Heart right ventricle (tissue), 16 donors: ENCODE measurements at regions not wholly inside any gene's neighbourhood (a gene's known extent, or its start where the extent isn't known, plus 50 kb on each side); places are given as distances from the start of the nearest gene placed in this dataset.

ENCODE experiments used
- ATAC-seq, 8 donors: fragments of 200-7000 bp; cut with Tn5 transposase; one replicate each; pipeline ENCODE4 v1.9.1; 2020; ENCODE audit warnings: mild to moderate bottlenecking in 8 of 8, moderate library complexity in 8 of 8, moderate number of reproducible peaks in 1 of 8
- DNase-seq, 2 donors: peaks; one replicate each; pipeline ENCODE4 v3.0.0-alpha.2; 2020
- H3K27ac ChIP-seq, 10 donors: fragments of 200-600 bp; sonication (generic) in 2 of 10; one replicate each; pipeline versions ENCODE4 v1.5.0 to v1.8.0; 2020 to 2022; ENCODE audit warnings: mild to moderate bottlenecking in 3 of 10
- H3K27me3 ChIP-seq, 7 donors: fragments of 200-600 bp; one replicate each; pipeline ENCODE4 v1.8.0; 2021 to 2022; ENCODE audit warnings: mild to moderate bottlenecking in 2 of 7
- H3K36me3 ChIP-seq, 9 donors: fragments of 200-600 bp; sonication (generic) in 1 of 9; one replicate each; pipeline versions ENCODE4 v1.5.0 to v1.8.0; 2020 to 2022; ENCODE audit warnings: mild to moderate bottlenecking in 2 of 9
- H3K4me1 ChIP-seq, 9 donors: fragments of 200-600 bp; sonication (generic) in 1 of 9; one replicate each; pipeline versions ENCODE4 v1.5.0 to v1.8.0; 2020 to 2022; ENCODE audit warnings: mild to moderate bottlenecking in 4 of 9
- H3K4me3 ChIP-seq, 10 donors: fragments of 200-600 bp; sonication (generic) in 2 of 10; one replicate each; pipeline versions ENCODE4 v1.5.0 to v1.8.0; 2020 to 2022; ENCODE audit warnings: mild to moderate bottlenecking in 7 of 10, moderate library complexity in 2 of 10
- H3K9me3 ChIP-seq, 11 donors: fragments of 200-600 bp in 10 of 11; sonication (generic) in 2 of 11; one replicate each; pipeline versions ENCODE4 v1.5.0 to v1.8.0; 2013 to 2022; ENCODE audit warnings: mild to moderate bottlenecking in 2 of 11, control low read depth in 1 of 11, moderate library complexity in 1 of 11
- CTCF ChIP-seq, 9 donors: fragments of 200-600 bp; sonication (generic) in 2 of 9; IDR thresholded peaks; one replicate each; pipeline versions ENCODE4 v1.5.0 to v1.8.0; 2021 to 2022; ENCODE audit warnings: antibody characterized with exemption in 9 of 9, mild to moderate bottlenecking in 5 of 9, moderate library complexity in 1 of 9
- WGBS, 2 donors: extraction: QIAGEN DNeasy Blood & Tissue Kit; methylation state at CpG; one replicate each; pipeline ENCODE4 v1.1.7; 2013; ENCODE audit warnings: inconsistent platforms in 1 of 2; 5-methylcytosine and 5-hydroxymethylcytosine counted together
- intact Hi-C, 10 donors: fragments of 100-400 bp; cut with DNase I; formaldehyde crosslinking; loops; one replicate each; pipeline versions ENCODE4 v1.11.1 to v1.14.2; 2022
- donor health status: Arrhythmogenic right ventricular cardiomyopathy.
- donor health status: ischemic (EF 13 %, LVEDD 7.1; RV severe dilation, severe dysfunction).
- donor health status: healthy with polysubstance abuse.
- donor health status: DM: no; HTN: yes; CAD: no.
- donor health status: DM: no; HTN: no; CAD: no.
- donor health status: ischemic (EF 25% LVEDD 6.9; RV normal size, moderate dysfunction).
- donor health status: ischemic (EF 25% LVEDD 5.7; RV mildly dilated, moderate dysfunction).
- donor health status: healthy.
- donor health status: DM: yes; HTN: yes; CAD: no.
- donor health status: Ischemic cardiomyopathy.
- donor health status: ischemic (EF 35%, LVEDD 5.7; RV mildly dilated, moderate dysfunction).
- donor health status: nonischemic (EF 11% LVEDD 7.7; RV severe dilation, severe dysfunction).
- donor health status: DM: yes; HTN: yes; CAD: no.
- donor health status: PGD.
- donor health status: ischemic (EF 29% LVEDD 5.4; RV normal size, mild dysfunction).
- donor health status: nonischemic (EF 23%, LVEDD 6.1; RV moderate dilation, normal function).

DNA sequence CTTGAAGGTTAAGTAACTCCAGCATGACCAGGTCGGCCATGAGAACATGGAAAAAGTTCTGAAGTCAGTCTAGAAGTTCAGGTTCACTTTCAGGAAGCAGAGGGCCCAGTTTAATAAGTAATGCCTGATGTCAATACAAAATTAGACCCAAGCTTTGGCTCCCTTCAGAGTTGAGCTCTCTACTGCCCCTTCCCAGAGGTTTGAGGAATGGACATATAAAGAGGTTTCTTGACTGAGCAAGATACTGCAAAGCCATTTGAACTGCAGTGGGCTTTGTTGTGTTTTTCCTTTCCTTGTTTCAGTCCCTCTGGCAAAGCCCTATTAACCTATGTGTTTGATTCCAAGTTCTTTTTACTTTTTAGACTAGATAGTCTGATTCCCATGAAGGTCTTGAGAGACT, 97.8 kb upstream of the PREP start:
- TF ChIP-seq CTCF (IDR thresholded peaks at IDR 0.05): no peak
- intact Hi-C loops: no loop called here
- H3K4me1 ChIP-seq: peaks cover 0 to 20% (median 0%) of the 10 kb centered on the region in 9 donors
- ATAC-seq (no peak), DNase-seq (no peak)
- no peaks in the 10 kb centered on the region for H3K36me3 ChIP-seq
- no peaks in the 10 kb centered on the region for H3K27me3 ChIP-seq
- H3K4me3 ChIP-seq: no peak overlapping the region
- no peak overlapping the region for H3K27ac ChIP-seq
- 86 to 94% methylated on average over 1 of the region's 1 CpG for WGBS, 2 donors
- no peaks in the 10 kb centered on the region for H3K9me3 ChIP-seq

DNA sequence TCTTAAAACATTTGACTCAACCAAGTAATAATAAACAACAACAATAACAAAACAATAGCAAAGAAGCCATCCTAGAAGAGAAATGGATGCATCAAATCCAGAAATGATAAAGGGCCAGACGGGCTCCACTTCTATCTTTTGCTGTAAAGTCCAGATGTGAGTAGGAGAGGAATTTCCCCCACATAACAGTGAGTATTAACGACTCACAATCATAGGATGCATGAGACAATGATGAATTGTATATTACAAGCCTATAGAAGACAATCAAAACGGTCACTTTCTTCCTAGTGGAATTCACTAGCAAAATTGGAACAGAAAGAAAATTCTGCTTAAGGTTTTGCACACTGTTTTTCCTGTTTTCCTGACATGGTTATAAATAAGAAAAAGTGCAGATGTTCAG, 97.0 kb upstream of the PREP start:
- WGBS, 2 donors: 53 to 56% methylated on average over 3 of the region's 3 CpGs
- Histone ChIP-seq H3K9me3 (no peaks in the 10 kb centered on the region), H3K36me3 (no peaks in the 10 kb centered on the region), H3K27ac (no peak overlapping the region), H3K27me3 (no peaks in the 10 kb centered on the region), H3K4me3 (no peak overlapping the region), H3K4me1 (peaks cover 0 to 24% (median 0%) of the 10 kb centered on the region in 9 donors)
- ATAC-seq (no peak), DNase-seq (no peak)
- no peak for TF ChIP-seq CTCF (IDR thresholded peaks at IDR 0.05)
- intact Hi-C loops: no loop called here

DNA sequence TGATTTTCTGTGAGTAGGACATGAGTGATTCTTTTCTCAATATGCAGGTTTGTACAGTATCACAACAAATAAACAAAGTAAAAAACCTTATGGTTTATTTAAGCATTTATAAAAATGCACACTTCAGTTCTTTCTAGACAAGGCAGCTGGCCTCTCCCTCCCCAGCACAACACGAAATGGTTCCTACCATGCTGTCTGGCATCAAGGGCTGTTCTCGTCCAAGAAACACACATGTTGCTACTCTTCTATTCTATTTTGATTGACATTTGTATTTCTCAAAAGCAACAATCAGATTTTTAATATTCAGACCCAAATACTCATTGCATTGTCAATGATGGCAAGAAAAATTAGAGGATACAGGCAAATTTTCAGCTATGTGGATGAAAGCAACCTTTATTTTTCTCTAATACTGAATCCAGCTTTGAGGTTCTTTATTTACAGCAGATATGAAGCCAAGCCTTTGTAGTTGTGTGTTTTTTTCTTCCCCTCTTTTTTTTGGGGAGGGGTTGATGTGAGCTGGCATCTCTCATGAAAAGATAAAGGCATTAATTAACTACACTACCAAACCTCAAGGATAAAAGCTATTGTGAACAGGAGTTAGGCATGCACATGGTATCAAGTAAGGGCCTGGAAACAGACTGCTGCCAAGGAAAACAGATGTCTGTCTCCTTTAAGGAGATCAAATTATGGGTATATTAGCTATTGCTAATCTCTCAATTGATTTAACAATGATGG, 96.4 kb upstream of the PREP start:
- no peak overlapping the region for H3K27ac ChIP-seq
- no peak for DNase-seq
- H3K9me3 ChIP-seq: no peaks in the 10 kb centered on the region
- 87 to 91% methylated on average over 2 of the region's 2 CpGs for WGBS, 2 donors
- no peaks in the 10 kb centered on the region for H3K27me3 ChIP-seq
- no peak for TF ChIP-seq CTCF (IDR thresholded peaks at IDR 0.05)
- no peaks in the 10 kb centered on the region for H3K36me3 ChIP-seq
- peaks cover 0 to 24% (median 1%) of the 10 kb centered on the region in 9 donors for H3K4me1 ChIP-seq
- H3K4me3 ChIP-seq: no peak overlapping the region
- intact Hi-C loops: no loop called here
- ATAC-seq: no peak

GRCh38 chr6:105497549-105497948, 94.7 kb upstream of the PREP start:
- no peak for DNase-seq
- no peak overlapping the region for H3K4me3 ChIP-seq
- no peaks in the 10 kb centered on the region for H3K9me3 ChIP-seq
- intact Hi-C loops: no loop called here
- no peak for TF ChIP-seq CTCF (IDR thresholded peaks at IDR 0.05)
- peaks cover 7 to 37% (median 19%) of the 10 kb centered on the region in 9 donors for H3K4me1 ChIP-seq
- 92 to 96% methylated on average over 2 of the region's 2 CpGs for WGBS, 2 donors
- H3K36me3 ChIP-seq: no peaks in the 10 kb centered on the region
- no peak for ATAC-seq
- no peak overlapping the region for H3K27ac ChIP-seq
- H3K27me3 ChIP-seq: no peaks in the 10 kb centered on the region
